ENCODE measurements at regions not wholly inside any gene's neighbourhood (a gene's known extent, or its start where the extent isn't known, plus 50 kb on each side); places are given as distances from the start of the nearest gene placed in this dataset.

- H3K27ac ChIP-seq, result no peak overlapping the region
- no peak for TF ChIP-seq CTCF (IDR thresholded peaks at IDR 0.05)
- TF ChIP-seq ZFX (IDR thresholded peaks at IDR 0.05; ENCODE audit: borderline replicate concordance), result no peak
These were observed 1026.6 kb downstream of the TMEM182 start for GRCh38 chr2:103788389-103788788.

- H3K27ac ChIP-seq, result no peak overlapping the region
- TF ChIP-seq CTCF (IDR thresholded peaks at IDR 0.05) (no peak), ZFX (IDR thresholded peaks at IDR 0.05; ENCODE audit: borderline replicate concordance) (no peak)
These were observed 1027.1 kb downstream of the TMEM182 start for GRCh38 chr2:103788951-103789350.

- no peak overlapping the region for H3K27ac ChIP-seq
These were observed 1027.7 kb downstream of the TMEM182 start for GRCh38 chr2:103789381-103790095.

GRCh38 chr2:103792042-103792441, 1030.2 kb downstream of the TMEM182 start:
- no peak for TF ChIP-seq ZFX (IDR thresholded peaks at IDR 0.05; ENCODE audit: borderline replicate concordance)
- TF ChIP-seq CTCF (IDR thresholded peaks at IDR 0.05), result no peak

More at GRCh38 chr2:103789381-103790095, 1027.7 kb downstream of the TMEM182 start:
- no peak for TF ChIP-seq CTCF (IDR thresholded peaks at IDR 0.05)
- no peak for TF ChIP-seq ZFX (IDR thresholded peaks at IDR 0.05; ENCODE audit: borderline replicate concordance)

GRCh38 chr2:103798291-103798690, 1036.5 kb downstream of the TMEM182 start:
- TF ChIP-seq CTCF (IDR thresholded peaks at IDR 0.05), result no peak
- no peak for TF ChIP-seq ZFX (IDR thresholded peaks at IDR 0.05; ENCODE audit: borderline replicate concordance)
- H3K27ac ChIP-seq, result no peak overlapping the region

More at GRCh38 chr2:103792042-103792441, 1030.2 kb downstream of the TMEM182 start:
- H3K27ac ChIP-seq, result no peak overlapping the region

GRCh38 chr2:103804013-103804412, 1042.2 kb downstream of the TMEM182 start:
- H3K27ac ChIP-seq, result no peak overlapping the region
- TF ChIP-seq CTCF (IDR thresholded peaks at IDR 0.05) (no peak), ZFX (IDR thresholded peaks at IDR 0.05; ENCODE audit: borderline replicate concordance) (no peak)

GRCh38 chr2:103805746-103806145, 1043.9 kb downstream of the TMEM182 start:
- no peak for TF ChIP-seq ZFX (IDR thresholded peaks at IDR 0.05; ENCODE audit: borderline replicate concordance)
- TF ChIP-seq CTCF (IDR thresholded peaks at IDR 0.05), result no peak
- H3K27ac ChIP-seq, result no peak overlapping the region

Measured in 22Rv1 (cell line).